ENCODE measurements at regions not wholly inside any gene's neighbourhood (a gene's known extent, or its start where the extent isn't known, plus 50 kb on each side); places are given as distances from the start of the nearest gene placed in this dataset.

GRCh38 chr9:30915451-30915850, 1469.0 kb upstream of the ACO1 start:
- intact Hi-C loops (cut with micrococcal nuclease): no loop called here
- POLR2A ChIA-PET (ENCODE audit: unreplicated experiment): no interaction called here
- H3K9ac ChIP-seq (ENCODE audit: low read depth, low read length): no peak overlapping the region
- ATAC-seq (ENCODE audit: low read depth) (no peak), DNase-seq (no peak)
- H3K27ac ChIP-seq (ENCODE audit: insufficient read depth, low read length): no peak overlapping the region
- dilution Hi-C loops (cut with HindIII; ENCODE audit: low sequenced_read_pairs, unreplicated experiment): no loop called here
- in situ Hi-C loops (cut with MboI; ENCODE audit: low sequenced_read_pairs): no loop called here
- no peak overlapping the region for H3K4me2 ChIP-seq (ENCODE audit: low read depth, low read length)
- 0 out of 2 replicates have a peak, but pooled peaks have one; percentile 24 for TF ChIP-seq CEBPB (IDR thresholded peaks at IDR 0.05; ENCODE audit: low read depth, low read length)
- no peak for TF ChIP-seq FOS (IDR thresholded peaks at IDR 0.05; ENCODE audit: low read depth, low read length)
- no peak for TF ChIP-seq SMC3 (IDR thresholded peaks at IDR 0.05; ENCODE audit: low read depth, low read length)
- TF ChIP-seq MXI1 (IDR thresholded peaks at IDR 0.05; ENCODE audit: borderline replicate concordance, low read depth, low read length): no peak
- no peak overlapping the region for H2AFZ ChIP-seq (replicated peaks; ENCODE audit: low read length, poor library complexity)
- no peak overlapping the region for H2AK5ac ChIP-seq (ENCODE audit: low read depth, low read length)
- H3K23ac ChIP-seq (ENCODE audit: low read depth, low read length): no peak overlapping the region
- no TSS peak for BruUV-seq (replicated peaks)
- no peaks in the 10 kb centered on the region for H3K9me1 ChIP-seq (ENCODE audit: insufficient read depth, low read length)
- H2BK20ac ChIP-seq (ENCODE audit: low read depth, low read length): no peak overlapping the region
- H2BK5ac ChIP-seq (ENCODE audit: low read depth, low read length, poor library complexity, severe bottlenecking): no peak overlapping the region
- no peaks in the 10 kb centered on the region for H4K20me1 ChIP-seq (ENCODE audit: insufficient read depth, low read length)
- no peak overlapping the region for H3K4ac ChIP-seq (ENCODE audit: low read depth, low read length)
- H3K14ac ChIP-seq (replicated peaks; ENCODE audit: low read depth, low read length): no peak overlapping the region
- H3K4me3 ChIP-seq (ENCODE audit: insufficient read depth, low read depth, low read length): no peak overlapping the region
- H2BK120ac ChIP-seq (ENCODE audit: low read depth, low read length): no peak overlapping the region
- no peak overlapping the region for H4K5ac ChIP-seq (ENCODE audit: low read depth, low read length)
- no peaks in the 10 kb centered on the region for H3K36me3 ChIP-seq (ENCODE audit: control insufficient read depth, insufficient read depth, low read length)
- H2AK9ac ChIP-seq (replicated peaks; ENCODE audit: low read depth, low read length, poor library complexity): no peak overlapping the region
- no peak overlapping the region for H4K91ac ChIP-seq (ENCODE audit: insufficient read depth, low read depth, low read length)
- CTCF ChIA-PET: no interaction called here
- H3K4me1 ChIP-seq (ENCODE audit: control insufficient read depth, insufficient read depth, low read length): no peaks in the 10 kb centered on the region
- no peaks in the 10 kb centered on the region for H3K27me3 ChIP-seq (ENCODE audit: control insufficient read depth, insufficient read depth, low read length)
- no peak overlapping the region for H4K8ac ChIP-seq (ENCODE audit: low read depth in 2 of 2, low read length in 2 of 2)
- no peak overlapping the region for H2BK15ac ChIP-seq (ENCODE audit: low read depth, low read length)
- no peak overlapping the region for H3K18ac ChIP-seq (ENCODE audit: low read depth, low read length)
- no peaks in the 10 kb centered on the region for H3K79me1 ChIP-seq (ENCODE audit: low read depth in 1 of 2, low read length in 2 of 2)
- no peak overlapping the region for H3K56ac ChIP-seq (ENCODE audit: extremely low read depth, insufficient read depth, low read length)
- WGBS, 2 experiments (ENCODE audit: extremely low coverage in 2 of 2, insufficient read length in 1 of 2): no CpG with 5 or more reads among the region's 4 CpGs
- H3K9me3 ChIP-seq (ENCODE audit: control insufficient read depth, insufficient read depth, low read length): peaks cover 4% of the 10 kb centered on the region; the same call in 1 of the 2 replicates
